Stimulated activated naive B cell treated with anti-CD40 and anti-IgM and Interleukin-4, amounts not matched to agents 10 μg/mL and 1 μg/mL and 100 μg/mL, for 72 hours (primary cell): ENCODE measurements at regions not wholly inside any gene's neighbourhood (a gene's known extent, or its start where the extent isn't known, plus 50 kb on each side); places are given as distances from the start of the nearest gene placed in this dataset.
"Not testable (repeated sequence)": the region's sequence is repeated elsewhere in the genome, so short reads cannot be mapped to it uniquely, and the experiment has no call there.

Source experiments
- ATAC-seq, 2 donors: fragments of 150-1000 bp; cut with Tn5 transposase; replicated peaks; 2 replicates each; pipeline ENCODE4 v1.10.0; 2021; ENCODE audit warnings: moderate library complexity in 1 of 2
- DNase-seq: peaks from one replicate; pipeline ENCODE4 v3.0.0; 2021
- H3K27ac Mint-ChIP-seq: one replicate; pipeline ENCODE4 v1.8.0; 2022; ENCODE audit warnings: mild to moderate bottlenecking, mixed read lengths
- H3K27me3 Mint-ChIP-seq, 2 donors: one replicate each; pipeline ENCODE4 v1.8.0; 2022; ENCODE audit warnings: mixed read lengths in 2 of 2
- H3K36me3 Mint-ChIP-seq, 2 donors: one replicate each; pipeline ENCODE4 v1.8.0; 2022; ENCODE audit warnings: mixed read lengths in 2 of 2, mild to moderate bottlenecking in 1 of 2
- H3K4me1 Mint-ChIP-seq, 2 donors: one replicate each; pipeline ENCODE4 v1.8.0; 2022; ENCODE audit warnings: mixed read lengths in 2 of 2, mild to moderate bottlenecking in 1 of 2
- H3K4me3 Mint-ChIP-seq, 2 donors: one replicate each; pipeline ENCODE4 v1.8.0; 2022; ENCODE audit warnings: mild to moderate bottlenecking in 2 of 2, mixed read lengths in 2 of 2, moderate library complexity in 1 of 2
- H3K9me3 Mint-ChIP-seq, 2 donors: one replicate each; pipeline ENCODE4 v1.8.0; 2022; ENCODE audit warnings: mixed read lengths in 2 of 2, mild to moderate bottlenecking in 1 of 2

- H3K27me3 Mint-ChIP-seq = peaks cover 0 to 11% of the 10 kb centered on the region in 2 donors
- H3K4me1 Mint-ChIP-seq = peaks cover 8 to 17% of the 10 kb centered on the region in 2 donors
- peaks cover 20 to 22% of the 10 kb centered on the region in 2 donors for H3K36me3 Mint-ChIP-seq
- DNase-seq, H3K4me3 Mint-ChIP-seq, H3K27ac Mint-ChIP-seq, ATAC-seq: not testable (repeated sequence)
- peaks cover 31 to 39% of the 10 kb centered on the region in 2 donors for H3K9me3 Mint-ChIP-seq
These were observed 86.2 kb upstream of the SETMAR start for GRCh38 chr3:4216974-4217373.

- Mint-ChIP-seq H3K9me3 (peaks cover 20 to 24% of the 10 kb centered on the region in 2 donors), H3K4me3 (no peak overlapping the region), H3K27me3 (peaks cover 0 to 5% of the 10 kb centered on the region in 2 donors), H3K27ac (no peak overlapping the region), H3K36me3 (peaks cover 11% of the 10 kb centered on the region in 2 donors), H3K4me1 (peaks cover 11 to 21% of the 10 kb centered on the region in 2 donors)
- ATAC-seq (no peak), DNase-seq (no peak)
These were observed 84.5 kb upstream of the SETMAR start for GRCh38 chr3:4218456-4219226.

GRCh38 chr3:4219227-4219568, 84.0 kb upstream of the SETMAR start:
- no peak overlapping the region for H3K4me3 Mint-ChIP-seq
- peaks cover 11 to 21% of the 10 kb centered on the region in 2 donors for H3K4me1 Mint-ChIP-seq
- DNase-seq (no peak), ATAC-seq (no peak)
- H3K36me3 Mint-ChIP-seq = peaks cover 6 to 7% of the 10 kb centered on the region in 2 donors
- peaks cover 16 to 19% of the 10 kb centered on the region in 2 donors for H3K9me3 Mint-ChIP-seq
- H3K27ac Mint-ChIP-seq = no peak overlapping the region
- no peaks in the 10 kb centered on the region for H3K27me3 Mint-ChIP-seq

- ATAC-seq = no peak
- DNase-seq = no peak
- Mint-ChIP-seq H3K9me3 (peaks cover 13 to 16% of the 10 kb centered on the region in 2 donors), H3K36me3 (peaks cover 5 to 6% of the 10 kb centered on the region in 2 donors), H3K4me3 (no peak overlapping the region), H3K27me3 (no peaks in the 10 kb centered on the region), H3K4me1 (peaks cover 11 to 21% of the 10 kb centered on the region in 2 donors), H3K27ac (peak overlapping the region; percentile 60)
These were observed 83.1 kb upstream of the SETMAR start for GRCh38 chr3:4220065-4220464.

- H3K27me3 Mint-ChIP-seq = no peaks in the 10 kb centered on the region
- H3K9me3 Mint-ChIP-seq = no peaks in the 10 kb centered on the region
- ATAC-seq (no peak), DNase-seq (no peak)
- H3K4me1 Mint-ChIP-seq = peaks cover 11 to 21% of the 10 kb centered on the region in 2 donors
- no peak overlapping the region for H3K27ac Mint-ChIP-seq
- H3K4me3 Mint-ChIP-seq = no peak overlapping the region
- H3K36me3 Mint-ChIP-seq = no peaks in the 10 kb centered on the region
These were observed 80.5 kb upstream of the SETMAR start for GRCh38 chr3:4222574-4223175.

GRCh38 chr3:4223777-4224176, 79.4 kb upstream of the SETMAR start:
- ATAC-seq = no peak
- Mint-ChIP-seq H3K9me3 (no peaks in the 10 kb centered on the region), H3K27ac (no peak overlapping the region), H3K4me1 (peaks cover 13 to 30% of the 10 kb centered on the region in 2 donors), H3K27me3 (no peaks in the 10 kb centered on the region), H3K4me3 (no peak overlapping the region), H3K36me3 (no peaks in the 10 kb centered on the region)
- DNase-seq = no peak

- H3K9me3 Mint-ChIP-seq = no peaks in the 10 kb centered on the region
- no peak overlapping the region for H3K27ac Mint-ChIP-seq
- H3K27me3 Mint-ChIP-seq = no peaks in the 10 kb centered on the region
- no peaks in the 10 kb centered on the region for H3K36me3 Mint-ChIP-seq
- ATAC-seq = no peak
- no peak for DNase-seq
- no peak overlapping the region for H3K4me3 Mint-ChIP-seq
- peaks cover 13 to 30% of the 10 kb centered on the region in 2 donors for H3K4me1 Mint-ChIP-seq
These were observed 78.8 kb upstream of the SETMAR start for GRCh38 chr3:4224331-4224730.

- Mint-ChIP-seq H3K27ac (no peak overlapping the region), H3K4me3 (no peak overlapping the region), H3K27me3 (no peaks in the 10 kb centered on the region), H3K36me3 (no peaks in the 10 kb centered on the region), H3K4me1 (peaks cover 10 to 24% of the 10 kb centered on the region in 2 donors), H3K9me3 (no peaks in the 10 kb centered on the region)
- ATAC-seq = no peak
- no peak for DNase-seq
These were observed 78.1 kb upstream of the SETMAR start for GRCh38 chr3:4225005-4225471.

- peaks cover 2 to 10% of the 10 kb centered on the region in 2 donors for H3K4me1 Mint-ChIP-seq
- no peak overlapping the region for H3K27ac Mint-ChIP-seq
- H3K9me3 Mint-ChIP-seq = no peaks in the 10 kb centered on the region
- DNase-seq (peak; percentile 6), ATAC-seq (peak; percentile 86 to 91)
- no peaks in the 10 kb centered on the region for H3K27me3 Mint-ChIP-seq
- H3K4me3 Mint-ChIP-seq = no peak overlapping the region
- peaks cover 0 to 2% of the 10 kb centered on the region in 2 donors for H3K36me3 Mint-ChIP-seq
These were observed 74.9 kb upstream of the SETMAR start for GRCh38 chr3:4228295-4228694.

GRCh38 chr3:4231041-4231440, 72.1 kb upstream of the SETMAR start:
- no peak for ATAC-seq
- H3K27me3 Mint-ChIP-seq = no peaks in the 10 kb centered on the region
- peaks cover 0 to 2% of the 10 kb centered on the region in 2 donors for H3K36me3 Mint-ChIP-seq
- no peak overlapping the region for H3K4me3 Mint-ChIP-seq
- no peak for DNase-seq
- H3K9me3 Mint-ChIP-seq = no peaks in the 10 kb centered on the region
- H3K4me1 Mint-ChIP-seq = peaks cover 15 to 31% of the 10 kb centered on the region in 2 donors
- no peak overlapping the region for H3K27ac Mint-ChIP-seq

- no peak overlapping the region for H3K27ac Mint-ChIP-seq
- ATAC-seq = no peak
- H3K4me3 Mint-ChIP-seq = no peak overlapping the region
- peaks cover under 1 to 4% of the 10 kb centered on the region in 2 donors for H3K36me3 Mint-ChIP-seq
- peaks cover 0 to under 1% of the 10 kb centered on the region in 2 donors for H3K9me3 Mint-ChIP-seq
- peaks cover 15 to 31% of the 10 kb centered on the region in 2 donors for H3K4me1 Mint-ChIP-seq
- no peak for DNase-seq
- no peaks in the 10 kb centered on the region for H3K27me3 Mint-ChIP-seq
These were observed 70.4 kb upstream of the SETMAR start for GRCh38 chr3:4232798-4233197.

- Mint-ChIP-seq H3K9me3 (peaks cover 0 to 3% of the 10 kb centered on the region in 2 donors), H3K36me3 (peaks cover 3 to 4% of the 10 kb centered on the region in 2 donors), H3K4me1 (peaks cover 13 to 24% of the 10 kb centered on the region in 2 donors), H3K4me3 (no peak overlapping the region), H3K27me3 (no peaks in the 10 kb centered on the region), H3K27ac (no peak overlapping the region)
- no peak for DNase-seq
- peak; percentile 33 to 36 for ATAC-seq
These were observed 69.7 kb upstream of the SETMAR start for GRCh38 chr3:4233488-4233887.

- DNase-seq (no peak), ATAC-seq (no peak)
- Mint-ChIP-seq H3K27me3 (no peaks in the 10 kb centered on the region), H3K9me3 (peaks cover 0 to 9% of the 10 kb centered on the region in 2 donors), H3K36me3 (peaks cover 3 to 6% of the 10 kb centered on the region in 2 donors), H3K4me1 (peaks cover 13 to 22% of the 10 kb centered on the region in 2 donors), H3K4me3 (no peak overlapping the region), H3K27ac (no peak overlapping the region)
These were observed 68.3 kb upstream of the SETMAR start for GRCh38 chr3:4234889-4235288.

GRCh38 chr3:4235690-4236089, 67.5 kb upstream of the SETMAR start:
- H3K4me1 Mint-ChIP-seq = peaks cover 13 to 22% of the 10 kb centered on the region in 2 donors
- peaks cover 3 to 5% of the 10 kb centered on the region in 2 donors for H3K36me3 Mint-ChIP-seq
- peaks cover 0 to 10% of the 10 kb centered on the region in 2 donors for H3K9me3 Mint-ChIP-seq
- no peak overlapping the region for H3K4me3 Mint-ChIP-seq
- ATAC-seq (peak in 1 of 2 donors; percentile 42), DNase-seq (no peak)
- no peaks in the 10 kb centered on the region for H3K27me3 Mint-ChIP-seq
- H3K27ac Mint-ChIP-seq = no peak overlapping the region
